HG02763 (cell line): ENCODE measurements at regions not wholly inside any gene's neighbourhood (a gene's known extent, or its start where the extent isn't known, plus 50 kb on each side); places are given as distances from the start of the nearest gene placed in this dataset.
"Not testable (repeated sequence)": the region's sequence is repeated elsewhere in the genome, so short reads cannot be mapped to it uniquely, and the experiment has no call there.

ENCODE experiments used
- ATAC-seq: cut with Tn5 transposase; IDR thresholded peaks from one replicate; pipeline ENCODE4 v1.9.1; 2021; ENCODE audit warnings: mild to moderate bottlenecking, moderate library complexity; ENCODE audit not compliant: unreplicated experiment

DNA sequence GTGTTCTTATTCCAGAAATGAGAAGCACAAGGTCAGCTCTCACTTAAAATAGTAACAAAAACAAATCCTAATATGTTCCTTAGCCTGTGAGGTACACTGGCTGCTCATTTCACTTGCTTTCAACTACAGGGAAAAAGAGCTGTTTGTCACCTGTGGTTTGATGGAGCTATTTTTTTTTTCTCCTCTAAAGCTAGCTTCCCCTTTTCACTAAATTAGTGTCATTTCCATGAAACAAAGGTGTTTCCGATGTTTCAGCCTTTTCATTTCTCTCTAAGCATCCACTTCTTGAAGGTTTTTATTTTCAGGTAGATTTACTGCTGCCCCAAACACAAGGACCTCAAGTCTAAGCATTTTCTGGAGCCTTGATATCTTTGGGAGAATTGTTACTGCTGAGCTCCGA, 148.6 kb downstream of the RBMX2 start:
- ATAC-seq: no peak

DNA sequence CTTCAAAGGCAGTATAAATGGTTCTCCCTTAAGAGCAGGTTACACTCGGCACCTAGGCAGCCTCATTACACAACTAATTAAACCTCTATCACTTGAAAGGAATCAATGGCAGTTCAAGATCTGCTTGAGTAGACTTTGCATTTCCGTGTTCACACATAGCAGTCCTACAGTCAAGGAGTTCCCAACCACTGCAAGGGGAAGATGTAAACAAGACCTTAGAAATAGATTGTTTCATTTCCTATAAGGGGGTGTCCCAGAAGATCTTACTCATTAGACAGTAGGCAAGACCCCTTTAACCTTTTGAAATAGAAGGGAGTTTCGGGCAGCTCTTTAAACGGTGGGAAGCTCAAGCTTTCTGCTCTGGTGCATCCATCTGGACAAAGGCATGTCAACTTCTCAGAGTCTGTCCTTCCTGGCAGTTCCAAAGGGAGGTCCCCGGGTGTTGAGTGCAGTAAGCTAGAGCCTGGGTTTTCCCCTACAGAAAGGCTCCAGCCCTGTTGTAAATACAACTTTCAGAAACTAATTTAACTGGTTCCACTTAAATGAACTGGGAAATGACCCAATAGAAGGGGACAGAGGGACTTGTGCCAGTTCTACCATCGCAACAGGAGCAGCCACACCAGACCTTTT, 150.8 kb downstream of the RBMX2 start:
- ATAC-seq: peak; percentile 77

DNA sequence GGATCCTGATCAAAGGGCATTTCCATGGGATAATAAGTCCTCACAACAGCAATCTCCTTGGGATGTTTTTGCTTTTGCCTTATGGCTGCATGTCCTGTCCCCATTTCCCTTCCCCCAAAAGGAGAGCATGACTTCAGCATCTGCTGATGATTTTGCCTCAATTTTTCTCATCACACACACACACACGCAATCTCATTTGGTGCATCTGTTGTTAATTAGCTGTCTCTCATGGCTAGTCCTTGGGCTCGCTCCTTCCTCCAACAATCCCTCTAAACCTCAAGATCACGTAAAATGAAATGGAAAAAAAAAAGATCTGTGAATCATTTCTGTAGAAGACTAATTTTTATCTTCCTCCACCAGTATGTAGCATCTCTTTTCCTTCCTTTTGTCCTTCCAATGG, 153.6 kb downstream of the RBMX2 start:
- no peak for ATAC-seq

DNA sequence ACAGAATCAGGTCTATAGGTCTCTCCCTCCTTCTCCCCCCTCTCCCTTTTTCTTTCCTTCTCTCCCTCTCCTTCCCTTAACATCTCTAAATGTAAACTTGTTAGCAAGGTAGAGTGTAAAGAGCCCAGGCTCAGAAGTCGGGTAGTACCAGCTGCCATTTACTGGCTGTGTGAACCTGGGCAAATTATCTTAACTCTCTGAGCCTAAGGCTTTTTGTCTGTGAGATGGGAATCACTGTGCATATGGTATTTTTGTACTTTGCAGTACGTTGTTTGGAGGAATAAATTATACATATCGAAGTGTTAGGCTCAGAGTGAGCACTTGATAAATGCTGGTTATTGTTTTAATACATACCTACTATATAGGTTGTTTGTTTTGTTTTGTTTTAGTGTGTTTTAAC, 154.0 kb downstream of the RBMX2 start:
- no peak for ATAC-seq

DNA sequence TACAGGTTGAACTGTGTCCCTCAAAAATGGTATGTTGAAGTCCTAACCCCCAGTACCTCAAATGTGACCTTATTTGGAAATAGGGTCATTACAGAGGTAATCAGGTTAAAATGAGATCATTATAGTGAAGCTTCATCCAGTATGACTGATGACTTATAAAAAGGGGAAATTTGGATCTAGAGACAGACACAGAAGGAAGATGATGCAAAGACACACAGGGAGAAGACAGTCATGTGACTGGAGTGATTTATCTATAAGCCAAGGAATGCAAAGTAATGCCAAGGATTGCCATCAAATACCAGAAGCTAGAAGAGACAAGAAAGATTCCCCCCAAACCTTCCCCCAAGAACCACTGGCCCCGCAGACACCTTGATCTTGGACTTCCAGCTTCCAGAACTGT, 155.2 kb downstream of the RBMX2 start:
- ATAC-seq: no peak

DNA sequence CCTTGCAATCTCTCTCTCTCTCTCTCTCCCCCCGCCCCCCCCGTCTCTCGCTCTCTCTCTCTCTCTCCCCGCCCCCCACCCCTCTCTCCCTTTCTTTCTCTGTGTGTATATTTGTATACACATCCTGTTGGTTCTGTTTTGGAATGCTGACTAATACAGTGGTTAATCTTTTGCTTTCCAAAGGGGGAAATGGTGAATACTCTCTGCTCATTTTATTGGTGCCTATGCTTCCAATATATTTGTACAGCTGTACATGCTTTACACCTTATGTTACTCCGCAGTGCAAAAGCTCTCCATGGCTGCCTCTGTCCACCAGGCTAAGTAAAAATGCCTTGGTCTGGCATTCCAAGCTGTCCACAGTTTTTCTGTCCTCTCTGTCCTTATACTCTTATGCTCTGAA, 158.8 kb downstream of the RBMX2 start:
- no peak for ATAC-seq

DNA sequence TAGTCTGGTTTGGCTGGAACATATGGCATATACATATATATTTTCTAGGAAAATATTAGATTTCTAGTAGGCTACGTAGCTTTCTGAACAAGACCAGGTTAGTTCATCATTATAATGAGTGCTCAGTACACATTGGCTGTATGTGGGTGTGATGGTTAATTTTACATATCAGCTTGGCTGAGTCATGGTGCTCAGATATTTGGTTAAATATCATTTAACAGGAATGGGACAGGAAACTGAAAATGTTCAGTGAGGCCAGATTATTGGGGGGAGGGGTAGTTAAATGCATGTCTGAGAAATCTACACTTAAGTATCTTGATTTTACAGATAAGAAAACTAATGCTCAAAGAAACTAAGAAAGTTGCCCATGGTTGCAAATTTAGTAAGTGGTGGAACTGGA, 160.1 kb downstream of the RBMX2 start:
- no peak for ATAC-seq

DNA sequence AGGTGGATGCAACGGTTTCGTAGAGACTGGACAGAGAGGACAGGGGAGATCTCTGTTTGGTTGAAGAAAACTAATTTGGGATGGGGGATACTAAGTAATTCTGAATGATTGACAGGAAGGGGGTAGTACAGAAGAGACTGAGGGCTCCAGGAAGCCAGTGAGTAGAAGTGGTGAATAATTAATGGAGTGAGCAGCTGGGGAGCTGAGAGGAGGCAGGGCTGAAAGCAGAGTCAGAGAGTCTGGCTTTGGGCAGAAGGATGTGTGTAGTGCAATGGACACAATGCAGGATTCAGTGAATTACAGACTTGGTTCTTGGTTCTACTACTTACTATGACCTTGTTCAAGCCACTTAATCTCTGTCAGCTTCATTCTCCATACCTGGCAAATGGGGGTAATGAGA, 161.7 kb downstream of the RBMX2 start:
- no peak for ATAC-seq

DNA sequence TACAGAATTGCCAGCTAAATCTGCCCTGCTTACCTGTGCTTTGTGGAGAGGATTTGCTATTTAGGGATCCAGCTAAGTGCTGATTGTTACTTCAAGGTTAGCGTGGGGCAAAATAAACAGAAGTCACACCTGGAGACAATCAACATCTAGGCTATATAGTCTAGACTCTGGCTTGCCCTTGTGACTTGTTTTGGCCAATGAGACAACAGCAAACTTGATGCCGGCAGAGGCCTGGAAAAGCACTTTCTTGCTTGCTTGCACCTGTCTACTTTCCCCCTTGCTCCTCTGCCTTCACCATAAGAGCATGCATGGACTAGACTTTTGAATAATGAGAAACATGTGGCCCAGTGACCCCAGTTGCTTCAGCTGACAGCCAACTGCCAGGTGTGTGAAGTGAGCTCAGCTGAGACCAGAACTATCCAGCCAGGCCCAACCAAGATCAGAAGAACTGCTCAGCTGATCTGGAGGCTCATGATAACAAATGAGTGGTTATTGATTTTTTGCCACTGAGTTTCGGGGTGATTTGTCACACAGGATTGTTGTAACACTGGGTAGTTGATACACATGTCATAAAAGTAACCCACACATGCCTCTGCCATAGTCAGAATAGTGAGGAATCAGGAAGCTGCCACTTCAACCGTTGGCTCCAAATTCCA, 164.4 kb downstream of the RBMX2 start:
- no peak for ATAC-seq

DNA sequence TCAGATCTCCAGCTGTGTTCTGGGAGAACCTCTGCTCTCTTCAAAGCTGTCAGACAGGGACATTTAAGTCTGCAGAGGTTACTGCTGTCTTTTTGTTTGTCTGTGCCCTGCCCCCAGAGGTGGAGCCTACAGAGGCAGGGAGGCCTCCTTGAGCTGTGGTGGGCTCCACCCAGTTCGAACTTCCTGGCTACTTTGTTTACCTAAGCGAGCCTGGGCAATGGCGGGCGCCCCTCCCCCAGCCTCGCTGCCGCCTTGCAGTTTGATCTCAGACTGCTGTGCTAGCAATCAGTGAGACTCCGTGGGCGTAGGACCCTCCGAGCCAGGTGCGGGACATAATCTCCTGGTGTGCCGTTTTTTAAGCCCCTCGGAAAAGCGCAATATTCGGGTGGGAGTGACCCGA, 171.2 kb downstream of the RBMX2 start:
- not testable (repeated sequence) for ATAC-seq
